ENCODE measurements at regions not wholly inside any gene's neighbourhood (a gene's known extent, or its start where the extent isn't known, plus 50 kb on each side); places are given as distances from the start of the nearest gene placed in this dataset.
A peak's percentile ranks its signal among the peaks of the same experiment; 100 is the strongest.

GRCh38 chr1:30048905-30049304, 674.5 kb downstream of the MATN1 start:
- DNase-seq (ENCODE audit: low spot score): no peak

GRCh38 chr1:30047576-30047975, 675.8 kb downstream of the MATN1 start:
- DNase-seq (ENCODE audit: low spot score): no peak

- no peak for DNase-seq (ENCODE audit: low spot score)
Measured at GRCh38 chr1:30046751-30047150, 676.6 kb downstream of the MATN1 start.

DNA sequence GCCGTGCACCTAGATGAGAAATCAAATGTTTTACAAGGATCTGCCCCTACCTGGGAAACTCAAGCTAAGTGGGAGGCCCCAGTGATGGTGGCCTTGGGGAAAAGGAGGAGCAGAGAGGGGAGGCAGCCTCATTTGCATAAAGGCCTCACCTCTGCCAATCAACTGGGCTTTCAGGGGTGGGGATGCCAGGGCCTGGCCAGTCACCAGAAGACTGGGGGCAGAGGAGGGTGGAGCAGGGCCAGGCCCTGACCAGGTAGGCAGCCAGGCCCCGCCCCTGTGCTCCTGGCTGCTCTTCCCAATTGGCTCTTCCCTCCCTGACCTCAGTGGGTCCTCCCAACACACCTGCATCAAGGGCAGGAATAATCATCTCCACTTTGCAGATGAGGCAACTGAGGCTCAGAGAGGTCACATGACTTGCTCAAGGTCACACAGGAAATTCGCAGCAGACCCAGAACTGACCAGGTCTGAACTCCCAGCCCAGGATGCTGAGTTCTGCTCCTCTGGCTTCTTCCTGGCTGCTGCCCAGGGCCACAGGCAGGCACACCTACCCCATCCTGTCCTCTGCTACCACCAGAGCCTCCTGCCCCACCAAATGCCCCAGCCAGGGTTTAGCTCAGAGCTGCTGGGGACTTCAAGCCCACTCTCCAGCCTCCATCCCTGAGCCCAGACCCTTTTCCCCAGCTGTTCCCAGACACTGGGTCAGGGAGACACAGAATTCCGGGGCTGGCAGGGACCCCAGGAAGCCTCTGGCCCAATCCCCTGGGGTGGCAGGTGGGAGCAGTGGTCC, 677.9 kb downstream of the MATN1 start:
- no peak for DNase-seq (ENCODE audit: low spot score)

DNA sequence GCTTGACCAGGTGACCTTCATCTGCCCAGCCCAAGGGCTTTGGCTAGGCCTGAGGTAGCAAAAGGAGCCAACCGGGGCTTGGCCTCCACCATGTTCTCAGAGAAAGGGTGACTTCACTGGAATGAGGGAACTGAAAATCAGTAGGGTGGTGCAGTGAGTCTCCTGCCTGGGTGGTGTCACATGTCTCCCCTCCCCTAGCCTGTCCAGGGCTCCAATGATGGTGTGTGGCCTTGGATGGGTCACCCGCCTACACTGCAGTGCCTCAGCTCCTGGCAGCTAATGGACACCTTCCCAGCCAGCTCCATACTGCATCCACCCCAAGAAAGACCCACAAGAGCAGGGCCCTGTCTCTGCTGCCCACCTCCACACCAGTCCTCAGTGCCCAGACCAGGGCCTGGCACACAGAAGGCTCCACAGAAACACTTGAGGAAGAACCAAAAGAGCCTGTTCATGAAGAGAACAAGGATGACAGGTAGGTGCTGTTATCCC, 678.7 kb downstream of the MATN1 start:
- no peak for DNase-seq (ENCODE audit: low spot score)

- DNase-seq (ENCODE audit: low spot score): no peak
Measured at GRCh38 chr1:30043731-30044408, 679.5 kb downstream of the MATN1 start.

- no peak for DNase-seq (ENCODE audit: low spot score)
Measured at GRCh38 chr1:30043256-30043655, 680.1 kb downstream of the MATN1 start.

- DNase-seq (ENCODE audit: low spot score): no peak
Measured at GRCh38 chr1:30042438-30043147, 680.8 kb downstream of the MATN1 start.

GRCh38 chr1:30041741-30042437, 681.5 kb downstream of the MATN1 start:
- peak; percentile 3 for DNase-seq (ENCODE audit: low spot score)

GRCh38 chr1:30040081-30041019, 683.0 kb downstream of the MATN1 start:
- DNase-seq (ENCODE audit: low spot score): peak; percentile 6

- no peak for DNase-seq (ENCODE audit: low spot score)
Measured at GRCh38 chr1:30039354-30040080, 683.9 kb downstream of the MATN1 start.

- DNase-seq (ENCODE audit: low spot score): peak; percentile 4
Measured at GRCh38 chr1:30038134-30039025, 685.0 kb downstream of the MATN1 start.

- peak; percentile 5 for DNase-seq (ENCODE audit: low spot score)
Measured at GRCh38 chr1:30037251-30038118, 685.9 kb downstream of the MATN1 start.

DNA sequence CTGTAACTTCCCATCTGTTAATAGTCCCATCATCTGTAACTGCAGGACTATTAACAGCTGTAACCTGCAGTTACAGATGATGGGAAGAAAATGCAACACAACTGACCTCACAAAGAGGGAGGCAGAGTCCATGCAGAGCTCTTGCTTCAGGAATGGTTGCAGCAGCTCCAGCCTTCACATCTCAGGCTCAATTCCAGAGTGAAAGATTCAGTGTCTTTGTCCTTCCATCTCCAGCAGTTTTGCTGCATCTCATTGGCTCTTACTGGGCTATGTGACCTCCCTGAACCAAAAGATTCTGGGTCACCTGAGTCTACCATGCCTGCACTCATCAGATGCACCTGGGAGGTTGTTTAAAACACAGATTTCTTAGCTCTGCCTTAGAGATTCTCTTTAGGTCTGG, 686.7 kb downstream of the MATN1 start:
- no peak for DNase-seq (ENCODE audit: low spot score)

DNA sequence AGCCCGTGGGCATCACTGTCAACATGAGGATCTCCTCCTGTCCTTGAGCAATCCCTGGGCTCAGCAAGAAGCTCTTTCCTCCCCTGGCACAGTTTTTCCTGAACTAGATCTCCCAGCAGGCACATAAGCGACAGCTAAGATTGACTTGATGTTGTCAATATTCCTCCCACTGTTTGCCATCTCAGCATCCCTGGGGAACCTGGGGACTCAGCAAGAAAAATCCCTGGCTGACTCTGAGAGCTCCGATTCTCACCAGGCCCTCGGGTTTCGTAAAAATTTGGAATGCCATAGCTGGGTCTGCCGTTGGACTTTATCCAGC, 687.2 kb downstream of the MATN1 start:
- DNase-seq (ENCODE audit: low spot score): no peak

DNA sequence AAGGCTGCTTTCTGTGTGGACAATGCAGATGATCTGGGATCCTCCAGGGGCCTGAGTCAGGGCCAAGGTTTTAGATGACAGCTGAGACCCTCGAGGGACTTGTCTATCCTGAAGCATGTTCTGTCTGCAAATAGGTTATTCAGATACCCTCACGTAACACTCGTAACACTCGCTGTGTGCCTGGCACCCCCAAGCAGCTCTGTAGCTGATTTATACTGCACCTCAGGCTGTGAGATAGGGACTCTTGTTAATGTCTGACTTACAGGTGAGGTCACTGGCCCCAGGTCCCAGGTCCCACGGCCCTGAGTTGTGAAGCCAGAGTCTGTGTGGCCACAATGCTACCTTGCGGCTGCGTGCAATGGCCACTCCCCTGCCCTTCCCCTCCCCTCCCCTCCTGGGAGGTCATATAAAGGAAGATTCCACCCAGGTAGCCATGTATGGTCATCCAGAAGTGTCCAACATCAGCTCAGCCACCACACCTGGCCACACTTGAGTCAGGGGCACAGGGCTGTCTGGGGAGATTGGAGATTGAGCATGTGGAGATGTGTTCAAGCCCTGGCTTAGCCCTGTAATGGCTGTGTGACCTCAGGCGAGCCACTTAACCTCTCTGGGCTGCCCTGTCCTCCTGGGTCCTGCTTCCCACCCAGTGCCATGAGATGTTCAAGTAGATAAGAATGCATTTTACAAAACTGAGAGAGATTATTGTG, 687.7 kb downstream of the MATN1 start:
- no peak for DNase-seq (ENCODE audit: low spot score)

- DNase-seq (ENCODE audit: low spot score): no peak
Measured at GRCh38 chr1:30034627-30035521, 688.5 kb downstream of the MATN1 start.
